K562 (cell line): ENCODE measurements at regions not wholly inside any gene's neighbourhood (a gene's known extent, or its start where the extent isn't known, plus 50 kb on each side); places are given as distances from the start of the nearest gene placed in this dataset.

ENCODE experiments used
- ATAC-seq: fragments of 200-7000 bp; cut with Tn5 transposase; 3 replicates; pipeline ENCODE4 v1.9.1; 2020; ENCODE audit warnings: moderate library complexity
- BruUV-seq: library from RNA; stranded (reverse); fragments of 400-500 nt; replicated peaks from 2 replicates; lab custom pipeline; 2021; lab: Mats Ljungman, UMichigan
- CTCF ChIA-PET: fragments of 300-600 bp; formaldehyde crosslinking; extraction: SDS; loops from one replicate; lab custom pipeline; 2021; ENCODE audit warnings: low intra/inter-chr PET ratio; lab: Yijun Ruan, JAX
- POLR2A ChIA-PET: fragments of 300-600, 350-650 bp; sonication (Branson Sonifier 250); formaldehyde crosslinking; extraction: SDS; loops from one replicate; lab custom pipeline; 2021; ENCODE audit warnings: antibody characterized with exemption, inconsistent platforms; lab: Yijun Ruan, JAX
- DNase-seq, 4 experiments: peaks; one replicate each; pipeline versions ENCODE4 v3.0.0 to v3.0.0-alpha.2; 2011 to 2018; ENCODE audit warnings: low spot score in 3 of 4, mixed read lengths in 3 of 4; ENCODE audit errors: extremely low read depth in 1 of 4
- FAIRE-seq: peaks from 2 replicates; lab custom pipeline; 2011; peaks lifted over from hg19 to GRCh38; lab: Jason Lieb, UNC
- H2AFZ ChIP-seq: 2 replicates; pipeline ENCODE4 v1.6.0; 2011; ENCODE audit warnings: low read depth, low read length, control low read depth, inconsistent platforms
- H3K27ac ChIP-seq: fragments of 200-600 bp; 3 replicates; pipeline ENCODE4 v1.8.0; 2011; ENCODE audit warnings: low read depth, mild to moderate bottlenecking, control low read depth, inconsistent platforms, low read length, moderate library complexity, mixed read lengths; ENCODE audit errors: extremely low read depth
- H3K27me3 ChIP-seq, 2 experiments: fragments of 300-600 bp in 1 of 2; 2 replicates in 1 of 2; 3 replicates in 1 of 2; pipeline versions ENCODE4 v1.6.0 to v1.8.0; 2011; ENCODE audit warnings: inconsistent platforms in 2 of 2, low read length in 2 of 2, mild to moderate bottlenecking in 1 of 2, mixed read lengths in 1 of 2, moderate library complexity in 1 of 2; ENCODE audit not compliant: control insufficient read depth in 2 of 2, insufficient read depth in 2 of 2
- H3K36me3 ChIP-seq: fragments of 300-600 bp; 3 replicates; pipeline ENCODE4 v1.8.0; 2011; ENCODE audit warnings: mild to moderate bottlenecking, low read length, inconsistent platforms; ENCODE audit not compliant: control insufficient read depth, insufficient read depth
- H3K4me1 ChIP-seq, 2 experiments: fragments of 200-600 bp in 1 of 2; replicated peaks in 1 of 2; 2 replicates in 1 of 2; 3 replicates in 1 of 2; pipeline versions ENCODE4 v1.5.1 to v1.8.0; 2011; ENCODE audit warnings: inconsistent platforms in 2 of 2, low read length in 2 of 2, mild to moderate bottlenecking in 1 of 2, mixed read lengths in 1 of 2, moderate library complexity in 1 of 2; ENCODE audit not compliant: control insufficient read depth in 2 of 2, insufficient read depth in 2 of 2
- H3K4me2 ChIP-seq: 2 replicates; pipeline ENCODE4 v1.6.1; 2011; ENCODE audit warnings: low read length, control low read depth, inconsistent platforms, mixed read lengths; ENCODE audit not compliant: insufficient read depth
- H3K4me3 ChIP-seq: fragments of 200-600 bp; sonication (generic), shearing (Covaris generic); 2 replicates; pipeline ENCODE4 v1.5.1; 2016; ENCODE audit warnings: control low read depth, inconsistent platforms
- H3K79me2 ChIP-seq: fragments of 200-600 bp; 3 replicates; pipeline ENCODE4 v1.8.0; 2011; ENCODE audit warnings: low read length, inconsistent platforms; ENCODE audit not compliant: control insufficient read depth, insufficient read depth
- H3K9ac ChIP-seq, 2 experiments: 2 replicates each; pipeline versions ENCODE4 v1.6.0 to v1.6.1; 2011; ENCODE audit warnings: low read depth in 2 of 2, low read length in 2 of 2, control low read depth in 1 of 2, inconsistent platforms in 1 of 2, mild to moderate bottlenecking in 1 of 2, mixed read lengths in 1 of 2; ENCODE audit not compliant: insufficient read depth in 1 of 2
- H3K9me1 ChIP-seq: one replicate; pipeline ENCODE4 v1.6.0; 2011; ENCODE audit warnings: inconsistent platforms, mild to moderate bottlenecking, low read length, moderate library complexity; ENCODE audit not compliant: control insufficient read depth, insufficient read depth
- H3K9me3 ChIP-seq: replicated peaks from 2 replicates; pipeline ENCODE4 v1.5.1; 2011; ENCODE audit warnings: low read depth, low read length, inconsistent platforms; ENCODE audit not compliant: control insufficient read depth, insufficient read depth
- H4K20me1 ChIP-seq: replicated peaks from 2 replicates; pipeline ENCODE4 v1.6.1; 2011; ENCODE audit warnings: low read length, inconsistent platforms, mixed read lengths; ENCODE audit not compliant: control insufficient read depth, insufficient read depth
- ATF6 ChIP-seq: sonication (generic); formaldehyde crosslinking; IDR thresholded peaks from 2 replicates; pipeline ENCODE4 v1.4.0; 2020; ENCODE audit warnings: mild to moderate bottlenecking, missing genetic modification reagents
- C11orf30 ChIP-seq: fragments of 450-650 bp; IDR thresholded peaks from 2 replicates; pipeline ENCODE4 v1.6.1; 2016; ENCODE audit warnings: low read depth, mild to moderate bottlenecking
- CBX1 ChIP-seq: sonication (generic); IDR thresholded peaks from 2 replicates; pipeline ENCODE4 v1.6.1; 2016; ENCODE audit warnings: antibody characterized with exemption, low read depth, mild to moderate bottlenecking
- CHCHD3 ChIP-seq: fragments of 250-450 bp; sonication (Bioruptor Pico); IDR thresholded peaks from 2 replicates; pipeline ENCODE4 v2.1.2; 2022; ENCODE audit warnings: mild to moderate bottlenecking
- ELF1 ChIP-seq: fragments of 200-800 bp; sonication (Bioruptor generic); IDR thresholded peaks from 2 replicates; pipeline ENCODE4 v1.6.1; 2016; ENCODE audit warnings: missing genetic modification characterization, missing compliant biosample characterization
- EP400 ChIP-seq: fragments of 450-650 bp; IDR thresholded peaks from 2 replicates; pipeline ENCODE4 v1.6.1; 2017; ENCODE audit warnings: antibody characterized with exemption, mild to moderate bottlenecking, moderate library complexity
- ESRRA ChIP-seq: fragments of 450-650 bp; IDR thresholded peaks from 2 replicates; pipeline ENCODE4 v1.6.1; 2014; ENCODE audit warnings: low read depth, mild to moderate bottlenecking, moderate library complexity, borderline replicate concordance
- HNRNPH1 ChIP-seq: fragments of 200-400 bp; formaldehyde crosslinking; optimal IDR thresholded peaks from 2 replicates; pipeline ENCODE3; 2017; ENCODE audit warnings: low read depth, mild to moderate bottlenecking, low read length, moderate library complexity
- JUNB ChIP-seq: fragments of 450-650 bp; formaldehyde crosslinking; conservative IDR thresholded peaks from 2 replicates; pipeline ENCODE4 v1.4.0; 2020; ENCODE audit warnings: mild to moderate bottlenecking
- MTA2 ChIP-seq: fragments of 450-650 bp; IDR thresholded peaks from 2 replicates; pipeline ENCODE4 v1.6.1; 2016; ENCODE audit warnings: low read depth
- NCOR1 ChIP-seq: fragments of 450-650 bp; IDR thresholded peaks from 2 replicates; pipeline ENCODE4 v1.6.1; 2016; ENCODE audit warnings: mild to moderate bottlenecking, moderate library complexity
- NFE2 ChIP-seq: IDR thresholded peaks from 2 replicates; pipeline ENCODE4 v1.6.1; 2014; ENCODE audit warnings: antibody characterized with exemption, low read depth
- SOX6 ChIP-seq: fragments of 450-650 bp; IDR thresholded peaks from 2 replicates; pipeline ENCODE4 v1.6.1; 2014; ENCODE audit warnings: mild to moderate bottlenecking
- STAG1 ChIP-seq: sonication (generic); formaldehyde crosslinking; IDR thresholded peaks from 2 replicates; pipeline ENCODE4 v1.5.0; 2020; ENCODE audit warnings: missing genetic modification reagents, borderline replicate concordance
- U2AF1 ChIP-seq: fragments of 200-400 bp; formaldehyde crosslinking; optimal IDR thresholded peaks from 2 replicates; pipeline ENCODE3; 2017; ENCODE audit warnings: mild to moderate bottlenecking, low read depth, low read length, moderate library complexity
- ZNF282 ChIP-seq: sonication (generic); formaldehyde crosslinking; IDR thresholded peaks from 2 replicates; pipeline ENCODE4 v1.8.1; 2023; ENCODE audit warnings: missing genetic modification reagents
- whole genome bisulfite sequencing: fragments of 100-300 bp; shearing (Covaris generic); methylation state at CpG from one replicate; pipeline ENCODE4 v1.1.6; 2016; ENCODE audit warnings: low coverage, mixed read lengths; ENCODE audit not compliant: insufficient coverage; ENCODE audit errors: missing lambda C conversion rate; 5-methylcytosine and 5-hydroxymethylcytosine counted together
- in situ Hi-C: fragments of 300-500 bp; cut with MboI; formaldehyde crosslinking; loops from 4 replicates; pipeline ENCODE4 v1.15.0; 2018; ENCODE audit warnings: inconsistent platforms, mixed read lengths
- intact Hi-C: fragments of 100-400 bp; cut with micrococcal nuclease; formaldehyde crosslinking; loops from 2 replicates; pipeline ENCODE4 v1.14.2; 2022
- TF ChIP-seq, protein P1 (sequence below): fragments of 150-350 bp; conservative IDR thresholded peaks from 2 replicates; pipeline ENCODE4 v1.6.1; 2014; ENCODE audit warnings: low read length

GRCh38 chr7:16984375-16984774 is 102.6 kb upstream of the AGR3 start:
- Histone ChIP-seq H3K4me1 (no peaks in the 10 kb centered on the region), H3K4me2 (no peak overlapping the region), H3K36me3 (no peaks in the 10 kb centered on the region), H3K4me3 (no peak overlapping the region), H3K9me3 (no peaks in the 10 kb centered on the region), H3K9ac (no peak overlapping the region), H3K9me1 (no peaks in the 10 kb centered on the region)
- BruUV-seq = no TSS peak
- intact Hi-C loops = loop anchor here (10.0 kb wide), 1 partner anchor 690 kb away; no protein-coding TSS in a partner anchor
- DNase-seq = no peak
- 7% methylated on average over 2 of the region's 2 CpGs for WGBS
- no peak for TF ChIP-seq NFE2
- no peak for TF ChIP-seq U2AF1
- TF ChIP-seq STAG1 = no peak
- no peak for TF ChIP-seq SOX6
- no peak for TF ChIP-seq CBX1
- TF ChIP-seq JUNB (CRISPR knock-in tag) = no peak
- TF ChIP-seq ESRRA = no peak
- TF ChIP-seq ATF6 (CRISPR knock-in tag) = no peak
- TF ChIP-seq ELF1 (tag) = no peak
- TF ChIP-seq EP400 = no peak
- no peak for TF ChIP-seq HNRNPH1
- no peak for TF ChIP-seq NCOR1
- no peak for TF ChIP-seq ZNF282
- TF ChIP-seq C11orf30 = no peak
- TF ChIP-seq CHCHD3 (CRISPR knock-in tag) = no peak
- no peak for TF ChIP-seq MTA2
- TF ChIP-seq, protein P1, sequence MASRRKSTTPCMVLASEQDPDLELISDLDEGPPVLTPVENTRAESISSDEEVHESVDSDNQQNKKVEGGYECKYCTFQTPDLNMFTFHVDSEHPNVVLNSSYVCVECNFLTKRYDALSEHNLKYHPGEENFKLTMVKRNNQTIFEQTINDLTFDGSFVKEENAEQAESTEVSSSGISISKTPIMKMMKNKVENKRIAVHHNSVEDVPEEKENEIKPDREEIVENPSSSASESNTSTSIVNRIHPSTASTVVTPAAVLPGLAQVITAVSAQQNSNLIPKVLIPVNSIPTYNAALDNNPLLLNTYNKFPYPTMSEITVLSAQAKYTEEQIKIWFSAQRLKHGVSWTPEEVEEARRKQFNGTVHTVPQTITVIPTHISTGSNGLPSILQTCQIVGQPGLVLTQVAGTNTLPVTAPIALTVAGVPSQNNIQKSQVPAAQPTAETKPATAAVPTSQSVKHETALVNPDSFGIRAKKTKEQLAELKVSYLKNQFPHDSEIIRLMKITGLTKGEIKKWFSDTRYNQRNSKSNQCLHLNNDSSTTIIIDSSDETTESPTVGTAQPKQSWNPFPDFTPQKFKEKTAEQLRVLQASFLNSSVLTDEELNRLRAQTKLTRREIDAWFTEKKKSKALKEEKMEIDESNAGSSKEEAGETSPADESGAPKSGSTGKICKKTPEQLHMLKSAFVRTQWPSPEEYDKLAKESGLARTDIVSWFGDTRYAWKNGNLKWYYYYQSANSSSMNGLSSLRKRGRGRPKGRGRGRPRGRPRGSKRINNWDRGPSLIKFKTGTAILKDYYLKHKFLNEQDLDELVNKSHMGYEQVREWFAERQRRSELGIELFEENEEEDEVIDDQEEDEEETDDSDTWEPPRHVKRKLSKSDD = no peak
- TF ChIP-seq, all 486 proteins: peak for 0
- no peaks in the 10 kb centered on the region for H3K79me2 ChIP-seq
- H3K27me3 ChIP-seq = no peaks in the 10 kb centered on the region
- ChIA-PET CTCF (no interaction called here), POLR2A (no interaction called here)
- H2AFZ ChIP-seq = no peak overlapping the region
- ATAC-seq (no peak), FAIRE-seq (no peak)
- in situ Hi-C loops = no loop called here
- H4K20me1 ChIP-seq = no peaks in the 10 kb centered on the region
- no peak overlapping the region for H3K27ac ChIP-seq
